ENCODE measurements at regions not wholly inside any gene's neighbourhood (a gene's known extent, or its start where the extent isn't known, plus 50 kb on each side); places are given as distances from the start of the nearest gene placed in this dataset.

GRCh38 chr3:31253782-31254181, 278.9 kb upstream of the STT3B start (continued):
- TF ChIP-seq ZSCAN31 (CRISPR knock-in tag; IDR thresholded peaks at IDR 0.05; ENCODE audit: low read depth) (no peak), SMAD9 (CRISPR knock-in tag; IDR thresholded peaks at IDR 0.05) (no peak), SOX13 (IDR thresholded peaks at IDR 0.05) (no peak), SOX13 (CRISPR knock-in tag; conservative IDR thresholded peaks at IDR 0.05 in 1 of 2, IDR thresholded peaks at IDR 0.05 in 1 of 2) (no peak)

GRCh38 chr3:31254483-31254882, 278.2 kb upstream of the STT3B start:
- DNase-seq (ENCODE audit: low spot score) (no peak), ATAC-seq (no peak), FAIRE-seq (no peak)
- no peaks in the 10 kb centered on the region for H3K9me3 ChIP-seq (ENCODE audit: low read length)
- no peaks in the 10 kb centered on the region for H3K27me3 ChIP-seq (ENCODE audit: control insufficient read depth in 1 of 2, insufficient read depth in 2 of 2, low read length in 2 of 2)
- H3K4me1 ChIP-seq (ENCODE audit: insufficient read depth, low read length), result peaks cover 43% of the 10 kb centered on the region
- WGBS (ENCODE audit: low lambda C conversion rate), result 98% methylated on average over 3 of the region's 3 CpGs
- H2AFZ ChIP-seq (ENCODE audit: low read length), result no peak overlapping the region
- no peaks in the 10 kb centered on the region for H3K79me2 ChIP-seq (ENCODE audit: insufficient read depth, low read length)
- H3K27ac ChIP-seq (ENCODE audit: extremely low read length, insufficient read depth, low read length), result no peak overlapping the region
- POLR2A ChIA-PET, result no interaction called here
- in situ Hi-C loops (cut with HindIII; ENCODE audit: extremely low pct_ligation_motif_present, low pct_unique_long_range_greater_than_20kb), result no loop called here
- no peaks in the 10 kb centered on the region for H4K20me1 ChIP-seq (ENCODE audit: insufficient read depth, low read length)
- H3K4me2 ChIP-seq (ENCODE audit: low read depth, low read length), result no peak overlapping the region
- CTCF ChIA-PET (ENCODE audit: low intra/inter-chr PET ratio, low total read pairs), result no interaction called here
- intact Hi-C loops (cut with micrococcal nuclease; ENCODE audit: unreplicated experiment), result no loop called here
- H3K9ac ChIP-seq (ENCODE audit: insufficient read depth, low read depth, low read length), result no peak overlapping the region
- peaks cover 0 to 1% of the 10 kb centered on the region in 2 experiments; a peak in 1 of 5 replicates for H3K36me3 ChIP-seq (replicated peaks in 1 of 2; ENCODE audit: control insufficient read depth in 1 of 2, insufficient read depth in 2 of 2, low read length in 2 of 2)
- BruUV-seq (replicated peaks), result no TSS peak
- H3K4me3 ChIP-seq (replicated peaks in 1 of 3; ENCODE audit: insufficient read depth in 1 of 3, low read depth in 2 of 3, low read length in 3 of 3), result no peak overlapping the region
- no peak for TF ChIP-seq GTF2F1 (IDR thresholded peaks at IDR 0.05; ENCODE audit: low read length)
- no peak for TF ChIP-seq ZBTB40 (IDR thresholded peaks at IDR 0.05)
- no peak for TF ChIP-seq ZBTB40 (CRISPR knock-in tag; IDR thresholded peaks at IDR 0.05)
- no peak for TF ChIP-seq ZNF616 (CRISPR knock-in tag; IDR thresholded peaks at IDR 0.05; ENCODE audit: low read depth)
- no peak for TF ChIP-seq ZNF567 (CRISPR knock-in tag; IDR thresholded peaks at IDR 0.05; ENCODE audit: borderline replicate concordance)
- no peak for TF ChIP-seq ZNF597 (CRISPR knock-in tag; IDR thresholded peaks at IDR 0.05)
- TF ChIP-seq DDIT3 (CRISPR knock-in tag; IDR thresholded peaks at IDR 0.05), result no peak
- no peak for TF ChIP-seq DPF2 (CRISPR knock-in tag; IDR thresholded peaks at IDR 0.05; ENCODE audit: borderline replicate concordance, low read depth)
- TF ChIP-seq ZMYM4 (CRISPR knock-in tag; IDR thresholded peaks at IDR 0.05), result no peak
- no peak for TF ChIP-seq ARNT (IDR thresholded peaks at IDR 0.05)
- TF ChIP-seq DR1 (CRISPR knock-in tag; IDR thresholded peaks at IDR 0.05), result no peak

Measured in HepG2 (cell line).